IMR-90 (cell line): ENCODE measurements at regions not wholly inside any gene's neighbourhood (a gene's known extent, or its start where the extent isn't known, plus 50 kb on each side); places are given as distances from the start of the nearest gene placed in this dataset.

Source experiments
- ATAC-seq: fragments of 200-7000 bp; cut with Tn5 transposase; 2 replicates; pipeline ENCODE4 v1.9.1; 2020; ENCODE audit warnings: low read depth, mild to moderate bottlenecking, moderate library complexity
- BruUV-seq: library from RNA; stranded (reverse); fragments of 400-500 nt; replicated peaks from 2 replicates; lab custom pipeline; 2021; lab: Mats Ljungman, UMichigan
- CTCF ChIA-PET: fragments of 300-600 bp; formaldehyde crosslinking; extraction: SDS; loops from one replicate; lab custom pipeline; 2021; ENCODE audit warnings: antibody characterized with exemption; lab: Yijun Ruan, JAX
- POLR2A ChIA-PET: fragments of 300-600 bp; sonication (Branson Sonifier 250); formaldehyde crosslinking; loops from one replicate; lab custom pipeline; 2022; ENCODE audit warnings: antibody characterized with exemption; ENCODE audit not compliant: unreplicated experiment; lab: Charles Lee
- DNase-seq: peaks from one replicate; pipeline ENCODE4 v3.0.0; 2013
- H2AFZ ChIP-seq: replicated peaks from 2 replicates; pipeline ENCODE3; 2013; ENCODE audit warnings: low read length, mild to moderate bottlenecking; ENCODE audit not compliant: poor library complexity
- H2AK5ac ChIP-seq: 2 replicates; pipeline ENCODE4 v1.6.1; 2013; ENCODE audit warnings: low read depth, low read length, inconsistent platforms
- H2AK9ac ChIP-seq: replicated peaks from 2 replicates; pipeline ENCODE3; 2013; ENCODE audit warnings: mild to moderate bottlenecking, low read depth, low read length, moderate library complexity; ENCODE audit not compliant: poor library complexity
- H2BK120ac ChIP-seq: 2 replicates; pipeline ENCODE4 v1.6.1; 2013; ENCODE audit warnings: low read depth, low read length, inconsistent platforms
- H2BK15ac ChIP-seq: 3 replicates; pipeline ENCODE4 v1.6.1; 2013; ENCODE audit warnings: low read depth, low read length, inconsistent platforms
- H2BK20ac ChIP-seq: 2 replicates; pipeline ENCODE4 v1.6.1; 2013; ENCODE audit warnings: low read depth, mild to moderate bottlenecking, inconsistent platforms, low read length, moderate library complexity
- H2BK5ac ChIP-seq: 2 replicates; pipeline ENCODE4 v1.6.1; 2013; ENCODE audit warnings: mild to moderate bottlenecking, low read depth, low read length, inconsistent platforms; ENCODE audit not compliant: poor library complexity, severe bottlenecking
- H3K14ac ChIP-seq: replicated peaks from 2 replicates; pipeline ENCODE4 v1.6.1; 2013; ENCODE audit warnings: low read depth, low read length, inconsistent platforms
- H3K18ac ChIP-seq: 2 replicates; pipeline ENCODE4 v1.6.1; 2013; ENCODE audit warnings: low read depth, low read length, control low read depth
- H3K23ac ChIP-seq: 2 replicates; pipeline ENCODE4 v1.6.1; 2013; ENCODE audit warnings: low read depth, low read length, inconsistent platforms
- H3K27ac ChIP-seq: 2 replicates; pipeline ENCODE4 v1.5.1; 2013; ENCODE audit warnings: mild to moderate bottlenecking, control low read depth, low read length; ENCODE audit not compliant: insufficient read depth
- H3K27me3 ChIP-seq: 2 replicates; pipeline ENCODE4 v1.6.1; 2013; ENCODE audit warnings: low read length; ENCODE audit not compliant: control insufficient read depth, insufficient read depth
- H3K36me3 ChIP-seq: 2 replicates; pipeline ENCODE4 v1.6.1; 2013; ENCODE audit warnings: low read length, mixed read lengths; ENCODE audit not compliant: control insufficient read depth, insufficient read depth
- H3K4ac ChIP-seq: 2 replicates; pipeline ENCODE4 v1.6.1; 2013; ENCODE audit warnings: low read depth, low read length, inconsistent platforms
- H3K4me1 ChIP-seq: 2 replicates; pipeline ENCODE4 v1.6.1; 2013; ENCODE audit warnings: low read length, mixed read lengths; ENCODE audit not compliant: control insufficient read depth, insufficient read depth
- H3K4me2 ChIP-seq: 2 replicates; pipeline ENCODE4 v1.6.1; 2013; ENCODE audit warnings: low read depth, mild to moderate bottlenecking, control low read depth, low read length, moderate library complexity
- H3K4me3 ChIP-seq: 2 replicates; pipeline ENCODE4 v1.5.1; 2013; ENCODE audit warnings: low read depth, mild to moderate bottlenecking, control low read depth, low read length, moderate library complexity; ENCODE audit not compliant: insufficient read depth
- H3K56ac ChIP-seq: 2 replicates; pipeline ENCODE4 v1.6.1; 2013; ENCODE audit warnings: low read length, inconsistent platforms; ENCODE audit not compliant: insufficient read depth; ENCODE audit errors: extremely low read depth
- H3K79me1 ChIP-seq, 2 experiments: 2 replicates each; pipeline ENCODE4 v1.6.1; 2013; ENCODE audit warnings: low read length in 2 of 2, inconsistent platforms in 1 of 2, low read depth in 1 of 2
- H3K9ac ChIP-seq: 2 replicates; pipeline ENCODE4 v1.6.1; 2013; ENCODE audit warnings: low read depth, low read length, control low read depth
- H3K9me1 ChIP-seq: 2 replicates; pipeline ENCODE4 v1.6.1; 2013; ENCODE audit warnings: low read length, inconsistent platforms; ENCODE audit not compliant: insufficient read depth
- H3K9me3 ChIP-seq: 2 replicates; pipeline ENCODE4 v1.6.1; 2013; ENCODE audit warnings: low read length; ENCODE audit not compliant: control insufficient read depth, insufficient read depth
- H4K20me1 ChIP-seq: 2 replicates; pipeline ENCODE4 v1.6.1; 2013; ENCODE audit warnings: low read length, inconsistent platforms; ENCODE audit not compliant: insufficient read depth
- H4K5ac ChIP-seq: 2 replicates; pipeline ENCODE4 v1.6.1; 2013; ENCODE audit warnings: mild to moderate bottlenecking, low read depth, low read length, control low read depth
- H4K8ac ChIP-seq, 2 experiments: 2 replicates each; pipeline ENCODE4 v1.6.1; 2013; ENCODE audit warnings: low read depth in 2 of 2, low read length in 2 of 2, control low read depth in 1 of 2, inconsistent platforms in 1 of 2
- H4K91ac ChIP-seq: 2 replicates; pipeline ENCODE4 v1.6.1; 2013; ENCODE audit warnings: low read depth, low read length, inconsistent platforms; ENCODE audit not compliant: insufficient read depth
- BHLHE40 ChIP-seq: fragments of 150-350 bp; IDR thresholded peaks from 2 replicates; pipeline ENCODE4 v1.6.1; 2016; ENCODE audit warnings: mild to moderate bottlenecking, low read depth, low read length
- CEBPB ChIP-seq: IDR thresholded peaks from 2 replicates; pipeline ENCODE4 v1.6.1; 2012; ENCODE audit warnings: low read depth, low read length, improper control_type of control experiment
- CHD1 ChIP-seq: IDR thresholded peaks from 2 replicates; pipeline ENCODE4 v1.6.1; 2012; ENCODE audit warnings: low read depth, low read length, improper control_type of control experiment
- ELK1 ChIP-seq: fragments of 150-350 bp; IDR thresholded peaks from 2 replicates; pipeline ENCODE4 v1.6.1; 2016; ENCODE audit warnings: low read depth, mild to moderate bottlenecking, low read length, moderate library complexity, borderline replicate concordance
- FOS ChIP-seq: fragments of 150-350 bp; IDR thresholded peaks from 2 replicates; pipeline ENCODE4 v1.6.1; 2016; ENCODE audit warnings: low read depth, low read length
- MAFK ChIP-seq: IDR thresholded peaks from 2 replicates; pipeline ENCODE4 v1.6.1; 2012; ENCODE audit warnings: low read depth, low read length, improper control_type of control experiment
- MAZ ChIP-seq: IDR thresholded peaks from 2 replicates; pipeline ENCODE4 v1.6.1; 2012; ENCODE audit warnings: low read depth, mild to moderate bottlenecking, low read length, improper control_type of control experiment, moderate library complexity, borderline replicate concordance
- MXI1 ChIP-seq: IDR thresholded peaks from 2 replicates; pipeline ENCODE4 v1.6.1; 2012; ENCODE audit warnings: low read depth, mild to moderate bottlenecking, low read length, moderate library complexity, borderline replicate concordance
- NFE2L2 ChIP-seq: fragments of 150-350 bp; IDR thresholded peaks from 2 replicates; pipeline ENCODE4 v1.6.1; 2016; ENCODE audit warnings: low read depth, mild to moderate bottlenecking, low read length
- POLR2A ChIP-seq: IDR thresholded peaks from 2 replicates; pipeline ENCODE4 v1.6.1; 2012; ENCODE audit warnings: mild to moderate bottlenecking, low read depth, low read length
- RAD21 ChIP-seq: IDR thresholded peaks from 2 replicates; pipeline ENCODE4 v1.6.1; 2012; ENCODE audit warnings: low read length, improper control_type of control experiment
- RCOR1 ChIP-seq: IDR thresholded peaks from 2 replicates; pipeline ENCODE4 v1.6.1; 2012; ENCODE audit warnings: mild to moderate bottlenecking, low read length, improper control_type of control experiment; ENCODE audit not compliant: insufficient replicate concordance
- RFX5 ChIP-seq: IDR thresholded peaks from 2 replicates; pipeline ENCODE4 v1.8.0; 2012; ENCODE audit warnings: low read depth, mild to moderate bottlenecking, low read length, moderate library complexity
- SMC3 ChIP-seq: fragments of 150-350 bp; IDR thresholded peaks from 2 replicates; pipeline ENCODE4 v1.6.1; 2016; ENCODE audit warnings: low read depth, mild to moderate bottlenecking, antibody characterized with exemption, low read length, moderate library complexity
- USF2 ChIP-seq: fragments of 150-350 bp; IDR thresholded peaks from 2 replicates; pipeline ENCODE4 v1.6.1; 2017; ENCODE audit warnings: mild to moderate bottlenecking, antibody characterized with exemption, low read length, low read depth
- WGBS, 2 experiments: methylation state at CpG; one replicate each; pipeline versions ENCODE4 v1.1.5 to v1.1.7; 2013; ENCODE audit warnings: missing lambda C conversion rate in 2 of 2; ENCODE audit not compliant: insufficient read length in 1 of 2; ENCODE audit errors: extremely low coverage in 2 of 2; 5-methylcytosine and 5-hydroxymethylcytosine counted together
- dilution Hi-C: fragments of 300-500 bp; cut with HindIII; formaldehyde crosslinking; loops from one replicate; pipeline ENCODE4 v1.14.3; 2018; ENCODE audit warnings: low sequenced_read_pairs; ENCODE audit not compliant: unreplicated experiment
- in situ Hi-C: fragments of 300-500 bp; cut with MboI; formaldehyde crosslinking; loops from 3 replicates; pipeline ENCODE4 v1.14.3; 2019; ENCODE audit warnings: low sequenced_read_pairs, inconsistent platforms, mixed read lengths
- intact Hi-C: fragments of 100-400 bp; cut with micrococcal nuclease; formaldehyde crosslinking; loops from 2 replicates; pipeline ENCODE4 v1.10.0; 2022
- TF ChIP-seq, protein P1 (sequence below): conservative IDR thresholded peaks from 2 replicates; pipeline ENCODE4 v1.5.1; 2012; ENCODE audit warnings: mild to moderate bottlenecking, low read depth, low read length, improper control_type of control experiment

DNA sequence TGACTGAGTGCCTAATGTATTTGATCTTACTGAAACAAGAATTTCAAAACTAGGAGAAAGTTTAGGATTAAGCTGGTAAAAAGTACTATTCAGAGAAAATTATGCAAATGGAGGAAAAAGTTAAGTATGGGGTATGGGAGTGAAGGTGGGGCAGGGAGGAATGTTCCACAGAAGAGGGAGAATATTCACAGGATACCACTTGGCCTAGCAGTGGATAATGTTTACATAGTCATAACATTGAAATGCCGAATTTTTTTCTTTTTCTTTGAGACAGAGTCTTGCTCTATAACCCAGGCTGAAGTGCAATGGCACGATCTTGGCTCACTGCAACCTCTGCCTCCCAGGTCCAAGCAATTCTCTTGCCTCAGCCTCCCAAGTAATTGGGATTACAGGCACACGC lies 61.2 kb upstream of the LMNB1 start:
- Histone ChIP-seq H3K9me1 (no peaks in the 10 kb centered on the region), H2AFZ (no peak overlapping the region), H3K4ac (no peak overlapping the region), H2BK15ac (no peak overlapping the region), H3K36me3 (no peaks in the 10 kb centered on the region), H2BK120ac (no peak overlapping the region), H3K4me2 (no peak overlapping the region), H3K27ac (no peak overlapping the region), H4K5ac (no peak overlapping the region), H2AK5ac (no peak overlapping the region), H3K9ac (no peak overlapping the region), H4K8ac (no peak overlapping the region), H3K9me3 (no peaks in the 10 kb centered on the region), H3K14ac (no peak overlapping the region), H2BK5ac (no peak overlapping the region), H2BK20ac (no peak overlapping the region), H4K20me1 (no peaks in the 10 kb centered on the region), H2AK9ac (no peak overlapping the region), H3K4me3 (no peak overlapping the region), H3K79me1 (no peaks in the 10 kb centered on the region), H4K91ac (no peak overlapping the region), H3K4me1 (no peaks in the 10 kb centered on the region), H3K27me3 (no peaks in the 10 kb centered on the region), H3K18ac (no peak overlapping the region), H3K56ac (no peak overlapping the region), H3K23ac (no peak overlapping the region)
- no TSS peak for BruUV-seq
- no peak for TF ChIP-seq CEBPB
- TF ChIP-seq FOS = no peak
- no peak for TF ChIP-seq MXI1
- no peak for TF ChIP-seq BHLHE40
- no peak for TF ChIP-seq CHD1
- no peak for TF ChIP-seq ELK1
- TF ChIP-seq RAD21 = no peak
- TF ChIP-seq USF2 = no peak
- no peak for TF ChIP-seq NFE2L2
- TF ChIP-seq, protein P1, sequence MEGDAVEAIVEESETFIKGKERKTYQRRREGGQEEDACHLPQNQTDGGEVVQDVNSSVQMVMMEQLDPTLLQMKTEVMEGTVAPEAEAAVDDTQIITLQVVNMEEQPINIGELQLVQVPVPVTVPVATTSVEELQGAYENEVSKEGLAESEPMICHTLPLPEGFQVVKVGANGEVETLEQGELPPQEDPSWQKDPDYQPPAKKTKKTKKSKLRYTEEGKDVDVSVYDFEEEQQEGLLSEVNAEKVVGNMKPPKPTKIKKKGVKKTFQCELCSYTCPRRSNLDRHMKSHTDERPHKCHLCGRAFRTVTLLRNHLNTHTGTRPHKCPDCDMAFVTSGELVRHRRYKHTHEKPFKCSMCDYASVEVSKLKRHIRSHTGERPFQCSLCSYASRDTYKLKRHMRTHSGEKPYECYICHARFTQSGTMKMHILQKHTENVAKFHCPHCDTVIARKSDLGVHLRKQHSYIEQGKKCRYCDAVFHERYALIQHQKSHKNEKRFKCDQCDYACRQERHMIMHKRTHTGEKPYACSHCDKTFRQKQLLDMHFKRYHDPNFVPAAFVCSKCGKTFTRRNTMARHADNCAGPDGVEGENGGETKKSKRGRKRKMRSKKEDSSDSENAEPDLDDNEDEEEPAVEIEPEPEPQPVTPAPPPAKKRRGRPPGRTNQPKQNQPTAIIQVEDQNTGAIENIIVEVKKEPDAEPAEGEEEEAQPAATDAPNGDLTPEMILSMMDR = no peak
- TF ChIP-seq RCOR1 = no peak
- no peak for TF ChIP-seq MAFK
- TF ChIP-seq RFX5 = no peak
- TF ChIP-seq SMC3 = no peak
- TF ChIP-seq POLR2A = no peak
- TF ChIP-seq MAZ = no peak
- POLR2A ChIA-PET = no interaction called here
- ATAC-seq (peak; percentile 60), DNase-seq (no peak)
- WGBS, 2 experiments = 0% methylated on average over 1 of the region's 3 CpGs; no CpG with 5 or more reads in 1 of the 2 experiments
- dilution Hi-C loops (no loop called here), intact Hi-C loops (no loop called here), in situ Hi-C loops (no loop called here)
- CTCF ChIA-PET = no interaction called here
